Small intestine (tissue), 7 donors: ENCODE measurements at regions not wholly inside any gene's neighbourhood (a gene's known extent, or its start where the extent isn't known, plus 50 kb on each side); places are given as distances from the start of the nearest gene placed in this dataset.

ENCODE experiments used
- DNase-seq, 2 donors: peaks; one replicate each; pipeline versions ENCODE4 v3.0.0 to v3.0.0-alpha.2; 2013
- FAIRE-seq: peaks from 2 replicates; lab custom pipeline; 2012; peaks lifted over from hg19 to GRCh38; lab: Jason Lieb, UNC
- H3K27ac ChIP-seq, 3 donors: one replicate each; pipeline ENCODE4 v1.5.1; 2013; ENCODE audit warnings: low read length in 2 of 3, mild to moderate bottlenecking in 2 of 3, control low read depth in 1 of 3, inconsistent platforms in 1 of 3, low read depth in 1 of 3, moderate library complexity in 1 of 3
- H3K27me3 ChIP-seq, 3 donors: one replicate each; pipeline ENCODE4 v1.6.1; 2013; ENCODE audit warnings: low read length in 3 of 3, inconsistent platforms in 1 of 3; ENCODE audit not compliant: control insufficient read depth in 3 of 3, insufficient read depth in 3 of 3
- H3K36me3 ChIP-seq, 3 donors: one replicate each; pipeline ENCODE4 v1.6.1; 2013; ENCODE audit warnings: low read length in 3 of 3, inconsistent platforms in 1 of 3, low read depth in 1 of 3, mild to moderate bottlenecking in 1 of 3, moderate library complexity in 1 of 3; ENCODE audit not compliant: control insufficient read depth in 3 of 3, insufficient read depth in 2 of 3
- H3K4me1 ChIP-seq, 3 donors: one replicate each; pipeline ENCODE4 v1.6.1; 2013; ENCODE audit warnings: low read length in 2 of 3, inconsistent platforms in 1 of 3, low read depth in 1 of 3, mild to moderate bottlenecking in 1 of 3, moderate library complexity in 1 of 3; ENCODE audit not compliant: control insufficient read depth in 3 of 3, insufficient read depth in 2 of 3
- H3K4me3 ChIP-seq, 3 donors: one replicate each; pipeline ENCODE4 v1.5.1; 2013; ENCODE audit warnings: low read length in 3 of 3, control low read depth in 1 of 3, inconsistent platforms in 1 of 3, low read depth in 1 of 3, mild to moderate bottlenecking in 1 of 3, moderate library complexity in 1 of 3
- H3K9me3 ChIP-seq, 2 donors: one replicate each; pipeline ENCODE4 v1.6.1; 2013; ENCODE audit warnings: low read depth in 1 of 2, low read length in 1 of 2; ENCODE audit not compliant: control insufficient read depth in 2 of 2, insufficient read depth in 1 of 2
- WGBS, 3 donors: extraction: QIAGEN DNeasy Blood & Tissue Kit; methylation state at CpG; one replicate each; pipeline ENCODE4 v1.1.7; 2013; 5-methylcytosine and 5-hydroxymethylcytosine counted together
- donor health status: healthy with polysubstance abuse.
- donor health status: control.
- donor health status: control.
- donor health status: Bipolar disorder and iron deficiency.
- donor health status: healthy.

GRCh38 chr9:29556746-29557145, 1983.5 kb upstream of the C9orf72 start:
- WGBS, 3 donors: 60 to 76% (median 69%) methylated on average over 2 of the region's 2 CpGs
- H3K9me3 ChIP-seq: no peaks in the 10 kb centered on the region
- no peak for FAIRE-seq
- H3K36me3 ChIP-seq: no peaks in the 10 kb centered on the region
- no peaks in the 10 kb centered on the region for H3K27me3 ChIP-seq
- no peaks in the 10 kb centered on the region for H3K4me1 ChIP-seq
- no peak overlapping the region for H3K27ac ChIP-seq
- H3K4me3 ChIP-seq: no peak overlapping the region
- no peak for DNase-seq

DNA sequence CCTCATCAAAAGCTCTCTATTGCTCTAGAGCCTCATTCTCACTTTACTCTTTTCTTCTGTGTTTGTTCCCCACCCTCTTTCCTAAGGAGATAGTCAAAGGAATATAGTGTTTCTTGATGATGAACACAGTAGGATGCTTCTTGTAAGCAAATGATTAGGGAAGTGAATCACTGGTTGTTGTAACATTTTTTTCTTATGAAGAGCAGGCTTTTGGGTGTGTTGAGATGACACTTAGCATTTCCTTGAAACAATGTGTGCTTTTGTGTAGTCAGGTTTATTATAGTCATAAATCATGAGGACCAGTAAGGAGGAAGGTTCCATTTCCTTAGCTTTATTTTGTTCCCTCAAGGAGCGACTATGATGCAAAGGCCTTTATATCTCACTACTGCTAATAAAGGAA, 1991.3 kb upstream of the C9orf72 start:
- Histone ChIP-seq H3K27ac (no peak overlapping the region), H3K36me3 (no peaks in the 10 kb centered on the region), H3K4me3 (no peak overlapping the region), H3K9me3 (no peaks in the 10 kb centered on the region), H3K4me1 (no peaks in the 10 kb centered on the region), H3K27me3 (no peaks in the 10 kb centered on the region)
- WGBS, 3 donors: 12 to 42% (median 15%) methylated on average over 1 of the region's 1 CpG
- FAIRE-seq: no peak
- no peak for DNase-seq

DNA sequence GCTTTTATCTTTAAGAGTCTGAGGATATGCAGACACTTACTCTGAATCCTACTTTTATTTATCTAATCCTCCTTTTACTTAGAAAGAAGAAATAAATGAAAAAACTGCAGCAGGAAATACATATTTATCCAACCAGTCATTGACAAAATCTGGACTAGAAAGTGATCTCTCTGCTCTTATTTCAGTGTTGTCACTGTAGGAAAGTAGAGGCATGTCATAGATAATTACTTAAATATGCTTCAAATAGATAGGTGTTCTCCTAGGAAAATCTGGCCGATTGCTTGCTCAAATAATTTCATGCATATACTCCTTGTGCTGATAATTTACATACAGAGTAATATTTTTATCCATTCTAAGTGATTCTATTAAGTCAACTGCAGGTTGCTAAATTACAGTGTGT, 2001.9 kb upstream of the C9orf72 start:
- Histone ChIP-seq H3K27ac (no peak overlapping the region), H3K4me1 (no peaks in the 10 kb centered on the region), H3K27me3 (no peaks in the 10 kb centered on the region), H3K4me3 (no peak overlapping the region), H3K36me3 (no peaks in the 10 kb centered on the region), H3K9me3 (no peaks in the 10 kb centered on the region)
- WGBS, 3 donors: 49 to 79% (median 73%) methylated on average over 1 of the region's 1 CpG
- DNase-seq: no peak
- FAIRE-seq: no peak

- no peak overlapping the region for H3K27ac ChIP-seq
- FAIRE-seq (no peak), DNase-seq (no peak)
- no peak overlapping the region for H3K4me3 ChIP-seq
- H3K27me3 ChIP-seq: no peaks in the 10 kb centered on the region
- no peaks in the 10 kb centered on the region for H3K4me1 ChIP-seq
- peaks cover 0 to 2% of the 10 kb centered on the region in 2 donors for H3K9me3 ChIP-seq
- H3K36me3 ChIP-seq: no peaks in the 10 kb centered on the region
- WGBS, 3 donors: 51 to 77% (median 54%) methylated on average over 2 of the region's 2 CpGs
These were observed 2015.1 kb upstream of the C9orf72 start for GRCh38 chr9:29588361-29588760.

DNA sequence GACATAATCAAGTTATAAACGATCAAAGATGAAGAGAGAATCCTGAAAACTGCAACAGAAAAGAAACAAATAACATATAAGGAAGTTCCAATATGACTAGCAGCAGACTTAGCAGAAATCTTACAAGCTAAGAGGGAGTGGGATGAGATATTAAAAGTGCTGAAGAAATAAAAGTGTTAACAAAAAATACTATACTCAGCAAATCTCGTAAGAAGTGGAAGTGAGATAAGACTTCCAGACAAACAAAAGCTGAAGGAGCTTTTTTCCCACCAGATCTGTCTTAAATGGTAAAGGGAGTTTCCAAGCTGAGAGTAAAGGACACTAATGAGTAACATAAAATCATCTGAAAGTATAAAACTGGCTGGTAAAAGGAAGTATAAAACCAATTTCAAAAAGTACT, 2036.0 kb upstream of the C9orf72 start:
- Histone ChIP-seq H3K36me3 (no peaks in the 10 kb centered on the region), H3K4me3 (no peak overlapping the region), H3K27ac (no peak overlapping the region), H3K4me1 (no peaks in the 10 kb centered on the region), H3K27me3 (no peaks in the 10 kb centered on the region), H3K9me3 (no peaks in the 10 kb centered on the region)
- no peak for DNase-seq
- no peak for FAIRE-seq
- WGBS, 3 donors: 53 to 61% (median 55%) methylated on average over 2 of the region's 2 CpGs

DNA sequence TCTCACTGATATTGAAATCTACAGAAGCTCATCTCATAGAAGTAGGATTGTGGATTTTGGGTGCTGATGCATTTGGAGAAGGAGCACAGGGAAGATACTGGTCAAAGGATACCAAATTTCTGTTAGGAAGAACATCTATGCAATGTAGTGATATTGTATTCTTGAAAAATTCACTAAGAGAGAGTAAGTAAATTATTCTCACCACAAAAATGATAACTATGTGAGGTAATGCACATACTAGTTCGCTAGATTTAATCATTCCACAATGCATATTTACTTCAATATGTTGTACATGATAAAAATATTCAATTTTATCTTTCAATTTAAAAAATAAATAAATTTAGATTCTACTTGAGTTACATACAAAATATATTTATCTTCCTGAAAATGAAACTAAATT, 2040.5 kb upstream of the C9orf72 start:
- WGBS, 3 donors: 70 to 88% (median 72%) methylated on average over 1 of the region's 1 CpG
- no peaks in the 10 kb centered on the region for H3K27me3 ChIP-seq
- FAIRE-seq (peak; percentile 10), DNase-seq (no peak)
- no peak overlapping the region for H3K27ac ChIP-seq
- H3K36me3 ChIP-seq: no peaks in the 10 kb centered on the region
- no peaks in the 10 kb centered on the region for H3K4me1 ChIP-seq
- no peaks in the 10 kb centered on the region for H3K9me3 ChIP-seq
- H3K4me3 ChIP-seq: no peak overlapping the region

- no peak for DNase-seq
- no peaks in the 10 kb centered on the region for H3K9me3 ChIP-seq
- H3K27me3 ChIP-seq: no peaks in the 10 kb centered on the region
- H3K27ac ChIP-seq: no peak overlapping the region
- WGBS, 3 donors: 58 to 74% (median 59%) methylated on average over 2 of the region's 2 CpGs
- FAIRE-seq: no peak
- no peak overlapping the region for H3K4me3 ChIP-seq
- H3K36me3 ChIP-seq: no peaks in the 10 kb centered on the region
- H3K4me1 ChIP-seq: no peaks in the 10 kb centered on the region
These were observed 2043.6 kb upstream of the C9orf72 start for GRCh38 chr9:29616844-29617243.

- no peak for DNase-seq
These were observed 2052.0 kb upstream of the C9orf72 start for GRCh38 chr9:29625292-29625731.

GRCh38 chr9:29625931-29626330, 2052.7 kb upstream of the C9orf72 start:
- Histone ChIP-seq H3K27ac (no peak overlapping the region), H3K4me1 (no peaks in the 10 kb centered on the region), H3K27me3 (no peaks in the 10 kb centered on the region), H3K4me3 (no peak overlapping the region), H3K36me3 (no peaks in the 10 kb centered on the region), H3K9me3 (no peaks in the 10 kb centered on the region)
- DNase-seq (no peak), FAIRE-seq (no peak)
- WGBS, 3 donors: 61 to 64% (median 62%) methylated on average over 3 of the region's 3 CpGs

More at GRCh38 chr9:29625292-29625731, 2052.0 kb upstream of the C9orf72 start:
- FAIRE-seq: no peak
- Histone ChIP-seq H3K27ac (no peak overlapping the region), H3K9me3 (no peaks in the 10 kb centered on the region), H3K4me1 (no peaks in the 10 kb centered on the region), H3K36me3 (no peaks in the 10 kb centered on the region), H3K27me3 (no peaks in the 10 kb centered on the region), H3K4me3 (no peak overlapping the region)
- WGBS, 3 donors: 19 to 25% (median 24%) methylated on average over 2 of the region's 2 CpGs
